SK-N-MC (cell line): ENCODE measurements at regions not wholly inside any gene's neighbourhood (a gene's known extent, or its start where the extent isn't known, plus 50 kb on each side); places are given as distances from the start of the nearest gene placed in this dataset.

Experiments used
- EZH2 ChIP-seq: fragments of 200-600 bp; sonication (generic); IDR thresholded peaks from one replicate; pipeline ENCODE4 v1.6.1; 2017; ENCODE audit warnings: antibody characterized with exemption
- POLR2AphosphoS5 ChIP-seq: IDR thresholded peaks from 2 replicates; pipeline ENCODE4 v1.6.1; 2012; ENCODE audit warnings: mild to moderate bottlenecking, low read depth, low read length, borderline replicate concordance

- no peak for TF ChIP-seq EZH2
- TF ChIP-seq POLR2AphosphoS5: no peak
These were observed 84.4 kb upstream of the RAD23B start for GRCh38 chr9:107198718-107199117.
